Stimulated activated naive CD8-positive, alpha-beta T cell treated with anti-CD3 and anti-CD28 coated beads, Interleukin-15, Interleukin-2, amounts not matched to agents 100 ng/mL and 50 ng/mL, for 24 hours (primary cell): ENCODE measurements at regions not wholly inside any gene's neighbourhood (a gene's known extent, or its start where the extent isn't known, plus 50 kb on each side); places are given as distances from the start of the nearest gene placed in this dataset.

ENCODE experiments used
- H3K27ac Mint-ChIP-seq: one replicate; pipeline ENCODE4 v1.8.0; 2021; ENCODE audit warnings: mild to moderate bottlenecking, mixed read lengths
- H3K27me3 Mint-ChIP-seq: one replicate; pipeline ENCODE4 v1.8.0; 2021; ENCODE audit warnings: mixed read lengths
- H3K36me3 Mint-ChIP-seq: one replicate; pipeline ENCODE4 v1.8.0; 2021; ENCODE audit warnings: low read depth, mixed read lengths
- H3K4me1 Mint-ChIP-seq: one replicate; pipeline ENCODE4 v1.8.0; 2021; ENCODE audit warnings: low read depth, mixed read lengths
- H3K4me3 Mint-ChIP-seq: one replicate; pipeline ENCODE4 v1.8.0; 2021; ENCODE audit warnings: mild to moderate bottlenecking, mixed read lengths
- H3K9me3 Mint-ChIP-seq: one replicate; pipeline ENCODE4 v1.8.0; 2021; ENCODE audit warnings: mixed read lengths

DNA sequence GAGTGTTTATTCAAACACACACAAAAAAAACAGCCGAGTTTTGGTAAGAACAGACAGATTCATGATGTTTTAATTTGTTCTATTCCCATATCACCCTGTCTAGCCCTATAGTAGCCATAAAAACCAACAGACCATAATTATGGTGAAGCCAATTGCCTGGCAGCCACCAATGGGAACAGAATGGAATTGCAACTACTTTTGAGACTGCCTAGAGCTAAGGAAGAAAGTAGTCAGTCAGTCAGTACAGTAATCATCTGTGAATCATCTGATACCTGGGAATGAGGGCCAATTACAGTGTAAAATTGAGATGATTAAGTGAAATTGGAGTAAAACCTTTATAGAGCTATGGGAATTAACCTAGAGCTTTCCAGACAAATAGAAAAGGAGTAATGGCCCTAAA, 952.7 kb upstream of the KCND2 start:
- H3K27me3 Mint-ChIP-seq: no peaks in the 10 kb centered on the region
- H3K27ac Mint-ChIP-seq: no peak overlapping the region
- no peak overlapping the region for H3K4me3 Mint-ChIP-seq

DNA sequence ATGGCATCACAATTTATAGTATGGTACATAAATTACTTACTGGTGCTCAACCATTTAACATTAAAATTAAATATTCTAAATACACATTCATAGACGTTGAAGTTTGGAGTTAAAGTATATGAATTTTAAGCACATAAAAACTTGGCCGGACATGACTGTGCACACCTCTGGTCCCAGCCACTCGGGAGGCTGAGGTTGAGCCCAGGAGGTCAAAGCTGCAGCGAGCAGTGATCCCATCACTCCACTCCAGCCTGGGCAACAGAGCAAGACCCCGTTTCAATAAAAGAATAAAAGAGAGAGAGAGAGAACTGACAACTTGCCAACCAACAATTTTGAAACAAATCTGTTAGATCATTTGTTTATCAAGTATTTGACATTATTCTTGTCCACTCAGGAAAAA, 943.3 kb upstream of the KCND2 start:
- Mint-ChIP-seq H3K9me3 (peaks cover 10% of the 10 kb centered on the region), H3K27me3 (no peaks in the 10 kb centered on the region), H3K36me3 (no peaks in the 10 kb centered on the region), H3K4me1 (no peaks in the 10 kb centered on the region), H3K27ac (no peak overlapping the region), H3K4me3 (no peak overlapping the region)

More for the DNA sequence above, 952.7 kb upstream of the KCND2 start:
- H3K4me1 Mint-ChIP-seq: no peaks in the 10 kb centered on the region
- H3K9me3 Mint-ChIP-seq: peaks cover 13% of the 10 kb centered on the region
- H3K36me3 Mint-ChIP-seq: no peaks in the 10 kb centered on the region

DNA sequence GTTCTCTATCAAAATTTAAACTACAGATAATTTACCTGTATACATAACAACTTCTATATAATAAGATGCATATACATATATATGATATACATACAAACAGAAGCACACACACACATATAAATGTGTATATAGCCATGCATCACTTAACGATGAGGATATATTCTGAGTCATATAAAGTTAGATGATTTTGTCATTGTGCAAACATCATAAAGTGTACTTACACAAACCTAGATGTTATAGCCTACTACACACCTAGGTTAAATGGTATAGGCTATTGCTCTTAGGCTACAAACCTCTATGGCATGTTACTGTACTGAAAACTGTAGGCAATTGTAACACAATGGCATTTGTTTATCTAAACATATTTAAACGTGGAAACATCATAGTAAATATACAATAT, 937.6 kb upstream of the KCND2 start:
- no peak overlapping the region for H3K27ac Mint-ChIP-seq
- H3K27me3 Mint-ChIP-seq: no peaks in the 10 kb centered on the region
- no peaks in the 10 kb centered on the region for H3K4me1 Mint-ChIP-seq
- no peaks in the 10 kb centered on the region for H3K36me3 Mint-ChIP-seq
- H3K9me3 Mint-ChIP-seq: peaks cover 3% of the 10 kb centered on the region
- H3K4me3 Mint-ChIP-seq: no peak overlapping the region

DNA sequence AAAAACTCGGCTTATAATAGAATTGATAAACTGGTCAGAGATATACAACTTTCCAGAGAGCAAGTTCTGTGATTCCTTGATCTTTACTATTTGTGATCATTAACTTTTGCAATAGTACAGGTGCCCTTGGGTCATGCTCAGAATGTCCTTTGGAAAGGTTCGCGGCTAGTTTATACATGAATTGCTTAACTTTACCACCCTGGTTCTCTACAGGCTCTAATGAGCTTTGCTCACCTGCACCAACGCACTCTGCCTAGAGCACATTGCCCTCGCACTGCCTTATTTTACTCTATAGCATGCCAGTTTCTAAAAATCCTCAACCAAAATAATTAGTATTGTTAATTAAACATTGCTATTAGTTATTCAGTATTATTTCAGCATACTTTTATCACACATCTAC, 931.2 kb upstream of the KCND2 start:
- Mint-ChIP-seq H3K9me3 (no peaks in the 10 kb centered on the region), H3K36me3 (no peaks in the 10 kb centered on the region), H3K4me3 (no peak overlapping the region), H3K27me3 (no peaks in the 10 kb centered on the region), H3K4me1 (no peaks in the 10 kb centered on the region), H3K27ac (no peak overlapping the region)

DNA sequence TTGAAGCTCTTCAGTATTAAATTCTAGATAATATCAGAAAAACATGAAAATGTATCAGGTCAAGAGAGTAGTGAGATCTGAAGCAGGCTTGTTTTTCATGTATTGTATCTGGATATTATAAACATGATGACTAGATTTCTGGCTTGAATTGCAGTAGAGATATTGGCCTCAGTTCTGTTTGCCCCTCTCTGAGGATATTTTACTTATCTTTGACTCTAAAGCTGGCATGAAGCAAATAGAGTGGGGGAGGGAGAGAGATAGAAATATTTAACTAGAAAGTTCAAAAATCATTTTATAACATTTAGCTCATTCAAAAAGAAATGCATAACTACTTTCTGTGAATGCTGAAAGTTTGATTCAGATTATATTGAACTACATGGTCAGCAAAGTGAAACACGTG, 929.7 kb upstream of the KCND2 start:
- no peaks in the 10 kb centered on the region for H3K36me3 Mint-ChIP-seq
- no peaks in the 10 kb centered on the region for H3K27me3 Mint-ChIP-seq
- no peak overlapping the region for H3K27ac Mint-ChIP-seq
- H3K4me3 Mint-ChIP-seq: no peak overlapping the region
- H3K4me1 Mint-ChIP-seq: no peaks in the 10 kb centered on the region
- peaks cover 2% of the 10 kb centered on the region for H3K9me3 Mint-ChIP-seq

DNA sequence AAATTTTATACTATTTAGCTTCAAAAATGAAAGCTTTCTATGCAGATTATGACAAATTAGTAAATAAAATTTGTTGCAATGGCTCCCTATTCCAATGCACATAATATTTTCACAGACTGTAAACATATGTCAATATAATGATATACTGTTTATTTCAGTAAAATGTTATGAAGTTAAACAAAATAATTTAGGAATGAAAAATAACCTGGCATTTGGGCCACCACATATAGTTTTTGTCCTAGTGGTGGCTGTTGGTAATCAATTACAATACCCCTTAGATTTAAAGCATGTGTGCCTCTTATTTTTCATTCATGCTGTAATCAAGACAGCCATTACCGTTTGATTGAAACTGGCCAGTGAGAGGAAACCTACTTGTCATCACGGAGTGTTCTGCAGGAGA, 928.5 kb upstream of the KCND2 start:
- no peak overlapping the region for H3K27ac Mint-ChIP-seq
- no peak overlapping the region for H3K4me3 Mint-ChIP-seq

DNA sequence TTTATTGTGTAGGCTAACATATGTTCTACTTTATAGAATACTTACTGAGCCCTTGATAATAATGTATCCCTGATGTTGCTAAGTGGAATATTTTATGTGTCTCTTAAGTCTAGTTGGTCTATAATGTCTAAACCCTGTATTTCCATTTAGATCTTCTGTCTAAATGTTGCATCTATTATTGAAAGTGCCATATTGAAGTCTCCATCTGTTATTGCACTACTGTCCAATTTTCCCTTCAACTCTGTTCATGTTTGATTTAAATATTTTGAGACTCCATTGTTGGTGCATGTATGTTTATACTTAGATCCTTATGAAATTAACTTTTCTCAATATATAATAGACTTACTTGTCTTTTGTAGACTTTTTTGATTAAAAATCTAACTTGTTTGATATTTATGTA, 924.5 kb upstream of the KCND2 start:
- Mint-ChIP-seq H3K4me1 (no peaks in the 10 kb centered on the region), H3K36me3 (no peaks in the 10 kb centered on the region), H3K27ac (no peak overlapping the region), H3K4me3 (no peak overlapping the region), H3K9me3 (peaks cover 7% of the 10 kb centered on the region), H3K27me3 (no peaks in the 10 kb centered on the region)

More for the DNA sequence above, 928.5 kb upstream of the KCND2 start:
- no peaks in the 10 kb centered on the region for H3K4me1 Mint-ChIP-seq
- no peaks in the 10 kb centered on the region for H3K27me3 Mint-ChIP-seq
- H3K36me3 Mint-ChIP-seq: no peaks in the 10 kb centered on the region
- H3K9me3 Mint-ChIP-seq: peaks cover 3% of the 10 kb centered on the region

DNA sequence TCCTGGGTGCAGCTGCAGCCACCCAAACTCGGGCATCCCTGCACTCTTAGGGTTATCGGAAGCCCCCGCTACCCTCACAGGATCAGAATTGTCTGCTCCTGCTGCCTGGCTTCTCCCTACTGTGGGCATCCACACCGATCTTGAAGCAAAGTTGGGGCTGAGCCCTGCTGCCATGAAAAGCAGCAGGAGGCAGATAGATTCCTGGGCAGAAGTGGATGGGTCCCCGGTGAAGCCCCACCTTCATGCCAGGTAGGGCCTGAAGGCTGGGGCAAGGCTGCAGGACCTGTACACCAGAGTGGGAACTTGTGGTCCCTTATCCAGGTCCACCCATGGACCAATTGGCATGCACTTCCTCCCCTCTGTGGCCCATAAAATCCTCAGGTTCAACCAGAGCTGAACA, 922.6 kb upstream of the KCND2 start:
- Mint-ChIP-seq H3K4me3 (no peak overlapping the region), H3K4me1 (no peaks in the 10 kb centered on the region), H3K36me3 (no peaks in the 10 kb centered on the region), H3K9me3 (peaks cover 7% of the 10 kb centered on the region), H3K27me3 (no peaks in the 10 kb centered on the region), H3K27ac (no peak overlapping the region)

DNA sequence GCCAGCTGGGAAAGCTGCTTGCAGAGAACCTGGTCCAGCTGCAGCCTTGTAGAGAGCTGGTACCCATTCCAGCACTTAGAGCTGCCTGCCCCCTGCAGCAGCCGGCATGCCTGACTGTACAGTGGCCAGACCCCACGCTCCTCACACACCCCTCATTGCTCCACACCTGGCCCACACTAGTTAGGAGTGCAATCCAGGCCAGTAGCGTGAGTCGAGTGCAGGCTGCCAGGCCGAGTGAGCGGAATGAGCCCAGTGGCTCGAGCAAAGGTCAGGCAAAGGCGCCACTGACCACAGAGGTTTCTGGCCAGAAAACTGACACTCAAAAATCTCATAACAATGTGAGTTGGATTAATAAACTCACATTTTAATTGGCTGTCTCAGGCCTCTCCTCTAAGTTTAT, 921.7 kb upstream of the KCND2 start:
- Mint-ChIP-seq H3K9me3 (peaks cover 7% of the 10 kb centered on the region), H3K4me1 (no peaks in the 10 kb centered on the region), H3K4me3 (no peak overlapping the region), H3K36me3 (no peaks in the 10 kb centered on the region), H3K27me3 (no peaks in the 10 kb centered on the region), H3K27ac (no peak overlapping the region)

DNA sequence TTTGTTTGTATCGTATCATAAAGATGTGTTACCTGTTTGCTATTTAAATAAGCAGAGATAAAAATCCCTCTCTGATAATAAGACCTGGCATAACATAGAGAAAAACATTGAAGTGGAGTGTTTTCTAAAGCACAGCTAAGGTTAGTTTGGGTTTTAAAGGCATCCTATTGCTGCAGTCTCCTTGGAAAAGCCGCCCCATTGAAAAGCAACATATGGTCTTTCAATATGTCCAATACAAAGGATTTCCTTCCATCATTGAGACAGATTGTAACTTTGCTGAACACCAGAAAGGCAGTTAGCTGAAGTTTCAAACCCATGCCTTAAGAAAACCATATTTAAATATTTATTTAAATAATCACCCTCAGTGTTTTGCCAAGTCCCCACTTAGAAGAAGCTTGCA, 898.5 kb upstream of the KCND2 start:
- Mint-ChIP-seq H3K27ac (no peak overlapping the region), H3K9me3 (no peaks in the 10 kb centered on the region), H3K4me1 (no peaks in the 10 kb centered on the region), H3K27me3 (no peaks in the 10 kb centered on the region), H3K36me3 (no peaks in the 10 kb centered on the region), H3K4me3 (no peak overlapping the region)

DNA sequence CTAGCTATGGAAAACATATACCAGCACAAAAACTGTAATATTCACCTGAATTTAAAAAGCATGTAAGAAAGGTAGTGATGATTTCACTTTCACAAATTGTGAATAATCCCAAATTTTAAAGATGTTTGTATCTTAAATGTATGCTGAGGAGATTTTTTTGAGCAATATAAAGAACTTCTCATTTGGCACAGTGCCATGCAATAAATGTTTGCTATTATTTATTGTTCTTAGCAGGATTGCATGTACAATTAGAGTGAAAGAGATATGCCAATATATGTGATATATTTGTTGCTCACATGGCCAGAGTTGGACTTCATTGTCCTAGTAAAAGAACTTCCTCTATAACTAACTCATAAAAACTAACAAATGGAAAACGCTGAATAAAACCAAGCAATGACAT, 895.1 kb upstream of the KCND2 start:
- no peaks in the 10 kb centered on the region for H3K27me3 Mint-ChIP-seq
- no peaks in the 10 kb centered on the region for H3K4me1 Mint-ChIP-seq
- H3K27ac Mint-ChIP-seq: no peak overlapping the region
- no peak overlapping the region for H3K4me3 Mint-ChIP-seq
- H3K36me3 Mint-ChIP-seq: no peaks in the 10 kb centered on the region
- no peaks in the 10 kb centered on the region for H3K9me3 Mint-ChIP-seq

DNA sequence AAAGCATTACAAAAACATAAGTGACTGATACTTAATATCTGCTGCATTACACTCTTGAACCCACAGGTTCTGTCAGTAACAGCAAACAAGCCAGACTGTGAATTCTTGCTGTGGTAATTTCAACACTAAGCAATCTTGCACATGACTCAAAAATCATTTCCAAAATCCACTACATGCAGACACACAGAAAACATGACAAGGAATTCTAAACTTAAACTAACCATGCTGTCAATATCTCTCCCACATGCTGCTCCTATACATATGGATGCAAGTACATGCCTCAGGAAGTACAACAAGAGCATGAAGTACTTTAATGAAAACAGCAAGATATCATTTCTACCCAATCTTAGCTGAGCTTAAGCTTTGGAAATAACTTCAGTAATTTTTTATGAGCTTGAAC, 890.2 kb upstream of the KCND2 start:
- Mint-ChIP-seq H3K36me3 (no peaks in the 10 kb centered on the region), H3K27ac (no peak overlapping the region), H3K27me3 (no peaks in the 10 kb centered on the region), H3K9me3 (no peaks in the 10 kb centered on the region), H3K4me1 (no peaks in the 10 kb centered on the region), H3K4me3 (no peak overlapping the region)

DNA sequence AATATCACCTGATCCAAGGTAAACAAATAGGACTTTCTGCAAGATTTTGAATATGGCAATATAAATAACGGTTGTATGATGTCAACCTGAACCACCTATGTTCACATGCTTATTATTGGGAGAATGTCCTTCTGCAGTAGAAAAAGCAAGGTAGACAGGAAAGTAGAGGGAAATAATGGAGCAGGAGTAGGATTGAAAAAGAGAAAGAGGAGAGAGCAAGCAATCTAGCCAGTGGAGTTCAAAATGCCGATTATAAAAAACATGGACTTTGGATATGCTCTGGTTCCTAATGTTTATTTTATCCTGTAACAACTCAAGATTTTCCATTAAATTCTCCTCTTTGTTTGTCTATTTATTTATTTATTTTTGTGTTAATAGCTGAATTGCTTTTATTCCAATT, 878.0 kb upstream of the KCND2 start:
- Mint-ChIP-seq H3K4me1 (no peaks in the 10 kb centered on the region), H3K9me3 (peaks cover 2% of the 10 kb centered on the region)

DNA sequence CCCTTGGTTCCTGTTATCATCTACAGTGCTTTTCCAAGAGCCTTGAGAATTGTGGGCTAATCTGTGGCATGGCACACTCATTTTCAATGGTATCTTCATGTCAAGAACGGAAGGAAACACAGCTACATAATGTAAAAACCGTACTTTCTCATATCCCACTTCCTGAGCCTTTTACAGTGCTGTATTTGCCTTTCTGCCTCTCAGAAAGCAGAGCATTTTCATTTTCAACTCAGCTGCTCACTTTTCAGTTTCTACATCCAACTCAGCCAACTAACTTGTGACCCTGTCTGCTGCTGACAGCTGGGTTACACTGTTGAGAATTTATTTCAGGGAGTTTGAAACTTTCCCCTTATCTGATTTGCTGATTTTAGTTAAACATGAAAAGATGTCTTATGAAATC, 875.8 kb upstream of the KCND2 start:
- peaks cover 4% of the 10 kb centered on the region for H3K9me3 Mint-ChIP-seq
- H3K4me1 Mint-ChIP-seq: no peaks in the 10 kb centered on the region
- no peak overlapping the region for H3K4me3 Mint-ChIP-seq
- no peaks in the 10 kb centered on the region for H3K36me3 Mint-ChIP-seq
- no peak overlapping the region for H3K27ac Mint-ChIP-seq
- no peaks in the 10 kb centered on the region for H3K27me3 Mint-ChIP-seq

More for the DNA sequence above, 878.0 kb upstream of the KCND2 start:
- H3K4me3 Mint-ChIP-seq: no peak overlapping the region
- H3K36me3 Mint-ChIP-seq: no peaks in the 10 kb centered on the region
- no peak overlapping the region for H3K27ac Mint-ChIP-seq
- H3K27me3 Mint-ChIP-seq: no peaks in the 10 kb centered on the region

DNA sequence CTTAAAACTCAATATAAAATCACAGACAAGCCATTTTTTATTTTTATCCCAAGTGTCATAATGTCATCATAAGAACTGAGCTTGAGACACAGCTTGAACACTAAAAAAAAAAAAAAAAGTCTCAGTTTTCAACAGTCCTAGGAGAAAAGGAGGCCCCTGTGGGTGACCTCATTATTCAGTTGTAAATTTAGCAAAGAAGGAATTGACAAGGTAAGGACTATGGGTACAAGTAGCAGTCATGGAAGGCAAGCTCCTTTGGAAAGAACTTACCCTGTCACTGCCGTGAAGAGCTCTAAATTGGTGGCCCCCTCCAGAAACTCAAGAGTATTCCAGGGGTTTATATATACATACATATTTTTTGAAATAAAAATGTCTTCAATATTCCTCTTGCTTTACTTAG, 864.4 kb upstream of the KCND2 start:
- no peaks in the 10 kb centered on the region for H3K4me1 Mint-ChIP-seq
- no peaks in the 10 kb centered on the region for H3K36me3 Mint-ChIP-seq
- no peaks in the 10 kb centered on the region for H3K9me3 Mint-ChIP-seq
- no peaks in the 10 kb centered on the region for H3K27me3 Mint-ChIP-seq
- no peak overlapping the region for H3K27ac Mint-ChIP-seq
- H3K4me3 Mint-ChIP-seq: no peak overlapping the region

DNA sequence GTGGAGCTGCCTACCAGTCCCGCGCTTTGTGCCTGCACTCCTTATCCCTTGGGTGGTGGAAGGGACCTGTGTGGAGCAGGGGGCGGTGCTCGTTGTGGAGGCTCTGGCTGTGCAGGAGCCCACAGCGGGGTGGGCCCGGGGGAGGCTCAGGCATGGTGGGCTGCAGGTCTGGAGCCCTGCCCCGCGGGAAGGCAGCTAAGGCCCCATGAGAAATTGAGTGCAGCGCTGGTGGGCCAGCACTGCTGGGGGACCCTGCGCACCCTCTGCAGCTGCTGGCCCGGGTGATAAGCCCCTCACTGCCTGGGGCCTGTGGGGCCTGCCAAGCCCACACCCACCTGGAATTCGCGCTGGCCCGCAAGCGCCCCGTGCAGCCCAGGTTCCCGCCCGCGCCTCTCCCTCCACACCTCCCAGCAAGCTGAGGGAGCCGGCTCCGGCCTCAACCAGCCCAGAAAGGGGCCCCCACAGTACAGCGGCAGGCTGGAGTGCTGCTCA, 859.6 kb upstream of the KCND2 start:
- no peaks in the 10 kb centered on the region for H3K27me3 Mint-ChIP-seq
- no peak overlapping the region for H3K27ac Mint-ChIP-seq
- no peaks in the 10 kb centered on the region for H3K36me3 Mint-ChIP-seq
- H3K4me3 Mint-ChIP-seq: no peak overlapping the region
- no peaks in the 10 kb centered on the region for H3K4me1 Mint-ChIP-seq
- peaks cover 5% of the 10 kb centered on the region for H3K9me3 Mint-ChIP-seq

DNA sequence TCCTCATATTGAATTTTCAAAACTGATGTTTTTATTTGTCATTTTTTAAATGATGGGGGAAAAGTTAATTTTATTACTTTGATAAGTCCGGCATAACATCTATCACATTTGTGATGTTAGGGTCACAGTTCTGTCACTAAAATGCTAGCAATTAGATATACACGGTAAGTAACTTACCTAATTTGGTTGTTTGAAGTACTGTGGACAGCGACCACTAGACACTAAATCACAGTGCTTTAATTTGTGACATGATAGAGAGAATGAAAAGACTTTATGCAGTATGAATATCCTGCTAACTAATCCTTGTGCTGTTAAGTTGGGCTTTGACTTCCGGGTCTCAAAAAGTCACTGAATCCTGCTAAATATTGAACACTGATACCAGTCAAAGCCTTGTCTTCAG, 857.3 kb upstream of the KCND2 start:
- no peaks in the 10 kb centered on the region for H3K27me3 Mint-ChIP-seq
- H3K4me3 Mint-ChIP-seq: no peak overlapping the region
- H3K36me3 Mint-ChIP-seq: no peaks in the 10 kb centered on the region
- peaks cover 9% of the 10 kb centered on the region for H3K9me3 Mint-ChIP-seq
- no peaks in the 10 kb centered on the region for H3K4me1 Mint-ChIP-seq
- no peak overlapping the region for H3K27ac Mint-ChIP-seq
